H1 (cell line): ENCODE measurements at regions not wholly inside any gene's neighbourhood (a gene's known extent, or its start where the extent isn't known, plus 50 kb on each side); places are given as distances from the start of the nearest gene placed in this dataset.

Experiments
- CTBP2 ChIP-seq: IDR thresholded peaks from 2 replicates; pipeline ENCODE4 v1.7.0; 2011; ENCODE audit warnings: borderline replicate concordance, mild to moderate bottlenecking, moderate library complexity, mixed read lengths, low read length; ENCODE audit not compliant: insufficient read depth, insufficient read length
- GABPA ChIP-seq: IDR thresholded peaks from 2 replicates; pipeline ENCODE4 v1.6.1; 2011; ENCODE audit warnings: mild to moderate bottlenecking, low read length, moderate library complexity, borderline replicate concordance; ENCODE audit not compliant: insufficient read depth
- POU5F1 ChIP-seq: IDR thresholded peaks from 2 replicates; pipeline ENCODE4 v1.6.1; 2011; ENCODE audit warnings: low read depth, mild to moderate bottlenecking, low read length, moderate library complexity

DNA sequence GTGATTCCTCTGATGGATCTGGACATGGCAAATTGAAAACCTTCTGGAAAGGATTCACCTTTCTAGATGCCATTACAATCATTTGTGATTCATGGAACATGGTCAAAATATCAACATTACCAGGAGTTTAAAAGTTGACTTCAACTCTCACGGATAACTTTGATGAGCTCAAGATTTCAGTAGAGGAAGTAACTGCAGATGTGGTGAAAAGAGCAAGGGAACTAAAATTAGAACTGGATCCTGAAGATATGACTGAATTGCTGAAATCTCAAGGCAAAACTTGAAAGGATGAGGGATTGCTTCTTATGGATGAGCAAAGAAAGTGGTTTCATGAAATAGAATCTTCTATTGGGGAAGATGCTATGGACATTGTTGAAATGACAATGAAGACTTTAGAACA lies 293.6 kb downstream of the ARHGAP12 start (continued):
- TF ChIP-seq CTBP2 = no peak
- TF ChIP-seq POU5F1 = no peak
- no peak for TF ChIP-seq GABPA
